ENCODE measurements at regions not wholly inside any gene's neighbourhood (a gene's known extent, or its start where the extent isn't known, plus 50 kb on each side); places are given as distances from the start of the nearest gene placed in this dataset.

DNA sequence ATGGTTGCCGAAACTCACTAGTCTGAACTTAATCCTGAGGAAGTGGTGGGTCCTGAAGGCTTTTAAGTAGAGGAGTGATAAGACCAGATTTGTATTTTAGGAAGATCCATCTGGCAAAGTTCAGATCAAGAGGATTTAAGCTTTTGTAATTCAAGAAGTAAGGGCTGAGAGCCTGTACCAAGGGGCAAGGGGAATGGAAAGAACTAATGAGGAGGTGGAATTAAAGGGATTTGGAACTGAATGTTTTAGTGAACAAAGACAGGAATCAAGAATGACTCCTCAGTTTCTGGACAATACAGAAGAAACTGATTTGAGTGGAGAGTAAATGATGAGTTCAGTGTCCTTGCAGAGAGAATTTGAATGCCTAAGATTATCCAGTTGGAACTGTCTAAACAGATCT is 249.0 kb downstream of the C7orf25 start:
- H3K4me3 ChIP-seq (ENCODE audit: low read length), result no peak overlapping the region
- Mint-ChIP-seq H3K9me3 (peaks cover 27% of the 10 kb centered on the region), H3K27ac (no peak overlapping the region), H3K36me3 (ENCODE audit: low read depth) (no peaks in the 10 kb centered on the region), H3K27me3 (ENCODE audit: insufficient read depth) (no peaks in the 10 kb centered on the region), H3K4me3 (no peak overlapping the region), H3K4me1 (no peaks in the 10 kb centered on the region)
- 67 to 88% methylated on average over 1 of the region's 1 CpG for WGBS, 2 experiments (ENCODE audit: insufficient coverage in 1 of 2, insufficient read length in 1 of 2)
- H3K27ac ChIP-seq (ENCODE audit: low read depth, low read length), result no peak overlapping the region
- TF ChIP-seq, protein P1, sequence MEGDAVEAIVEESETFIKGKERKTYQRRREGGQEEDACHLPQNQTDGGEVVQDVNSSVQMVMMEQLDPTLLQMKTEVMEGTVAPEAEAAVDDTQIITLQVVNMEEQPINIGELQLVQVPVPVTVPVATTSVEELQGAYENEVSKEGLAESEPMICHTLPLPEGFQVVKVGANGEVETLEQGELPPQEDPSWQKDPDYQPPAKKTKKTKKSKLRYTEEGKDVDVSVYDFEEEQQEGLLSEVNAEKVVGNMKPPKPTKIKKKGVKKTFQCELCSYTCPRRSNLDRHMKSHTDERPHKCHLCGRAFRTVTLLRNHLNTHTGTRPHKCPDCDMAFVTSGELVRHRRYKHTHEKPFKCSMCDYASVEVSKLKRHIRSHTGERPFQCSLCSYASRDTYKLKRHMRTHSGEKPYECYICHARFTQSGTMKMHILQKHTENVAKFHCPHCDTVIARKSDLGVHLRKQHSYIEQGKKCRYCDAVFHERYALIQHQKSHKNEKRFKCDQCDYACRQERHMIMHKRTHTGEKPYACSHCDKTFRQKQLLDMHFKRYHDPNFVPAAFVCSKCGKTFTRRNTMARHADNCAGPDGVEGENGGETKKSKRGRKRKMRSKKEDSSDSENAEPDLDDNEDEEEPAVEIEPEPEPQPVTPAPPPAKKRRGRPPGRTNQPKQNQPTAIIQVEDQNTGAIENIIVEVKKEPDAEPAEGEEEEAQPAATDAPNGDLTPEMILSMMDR (conservative IDR thresholded peaks at IDR 0.05), result no peak
- H3K9ac ChIP-seq (ENCODE audit: extremely low read depth, low read length, poor library complexity, severe bottlenecking), result no peak overlapping the region
- H3K27me3 ChIP-seq (ENCODE audit: control insufficient read depth, insufficient read depth, low read length, poor library complexity, severe bottlenecking), result no peaks in the 10 kb centered on the region
- DNase-seq, result no peak
- no peaks in the 10 kb centered on the region for H3K4me1 ChIP-seq (ENCODE audit: control insufficient read depth, insufficient read depth, low read length)
- no peaks in the 10 kb centered on the region for H3K36me3 ChIP-seq (ENCODE audit: control insufficient read depth, insufficient read depth, low read length)
- H3K9me3 ChIP-seq (ENCODE audit: control insufficient read depth, low read length), result peaks cover 23% of the 10 kb centered on the region

DNA sequence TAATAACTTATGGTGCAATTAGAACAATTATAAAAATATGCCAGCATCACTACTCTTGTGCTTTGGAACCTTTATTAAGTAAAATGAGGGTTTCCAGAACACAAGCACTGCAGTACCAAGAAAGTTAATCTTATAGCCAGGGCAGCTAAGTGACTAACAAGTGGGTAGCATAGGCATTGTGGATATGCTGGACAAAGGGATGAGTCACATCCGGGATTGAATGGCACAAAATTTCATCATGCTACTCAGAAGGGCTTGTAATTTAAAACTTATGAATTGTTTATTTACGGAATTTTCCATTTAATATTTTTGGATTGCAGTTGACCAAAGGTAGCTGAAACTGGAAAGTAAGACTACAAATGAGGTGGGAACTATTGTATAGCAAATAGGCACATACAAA is 250.6 kb downstream of the C7orf25 start:
- 91 to 92% methylated on average over 2 of the region's 2 CpGs for WGBS, 2 experiments (ENCODE audit: insufficient coverage in 1 of 2, insufficient read length in 1 of 2)
- H3K27ac Mint-ChIP-seq, result no peak overlapping the region

DNA sequence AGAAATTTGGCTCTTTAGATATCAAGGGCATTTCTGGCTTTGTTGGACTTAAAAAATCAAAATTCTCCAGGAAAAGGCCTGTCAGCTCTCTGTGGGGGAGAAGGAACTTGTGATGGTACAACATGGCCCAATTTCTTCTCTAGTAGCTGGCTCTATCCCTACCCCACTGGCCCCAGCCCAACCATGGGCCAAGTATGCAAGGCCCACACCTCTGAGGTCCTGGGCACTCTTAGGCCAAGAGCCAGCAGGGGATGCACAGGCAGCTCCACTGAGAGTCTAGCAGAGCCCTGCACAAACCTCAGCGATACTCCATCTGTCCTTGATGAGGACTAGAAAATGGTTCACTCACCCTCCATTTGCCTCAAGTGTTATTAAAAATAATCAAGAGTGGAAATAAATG is 261.2 kb downstream of the C7orf25 start:
- H3K4me3 Mint-ChIP-seq, result no peak overlapping the region
- Histone ChIP-seq H3K36me3 (ENCODE audit: control insufficient read depth, insufficient read depth, low read length) (no peaks in the 10 kb centered on the region), H3K9ac (ENCODE audit: extremely low read depth, low read length, poor library complexity, severe bottlenecking) (no peak overlapping the region), H3K27me3 (ENCODE audit: control insufficient read depth, insufficient read depth, low read length, poor library complexity, severe bottlenecking) (no peaks in the 10 kb centered on the region), H3K4me3 (ENCODE audit: low read length) (no peak overlapping the region), H3K27ac (ENCODE audit: low read depth, low read length) (no peak overlapping the region), H3K4me1 (ENCODE audit: control insufficient read depth, insufficient read depth, low read length) (peaks cover 3% of the 10 kb centered on the region), H3K9me3 (ENCODE audit: control insufficient read depth, low read length) (no peaks in the 10 kb centered on the region)
- no peaks in the 10 kb centered on the region for H3K36me3 Mint-ChIP-seq (ENCODE audit: low read depth)
- H3K27ac Mint-ChIP-seq, result no peak overlapping the region
- 0% methylated on average over 1 of the region's 1 CpG for WGBS, 2 experiments (ENCODE audit: insufficient coverage in 1 of 2, insufficient read length in 1 of 2)
- no peak for DNase-seq
- H3K27me3 Mint-ChIP-seq (ENCODE audit: insufficient read depth), result no peaks in the 10 kb centered on the region
- TF ChIP-seq, protein P1 (conservative IDR thresholded peaks at IDR 0.05), result no peak
- H3K4me1 Mint-ChIP-seq, result peaks cover 13% of the 10 kb centered on the region
- H3K9me3 Mint-ChIP-seq, result no peaks in the 10 kb centered on the region

More for the DNA sequence above, 250.6 kb downstream of the C7orf25 start:
- H3K36me3 Mint-ChIP-seq (ENCODE audit: low read depth), result no peaks in the 10 kb centered on the region
- Histone ChIP-seq H3K36me3 (ENCODE audit: control insufficient read depth, insufficient read depth, low read length) (no peaks in the 10 kb centered on the region), H3K4me3 (ENCODE audit: low read length) (no peak overlapping the region), H3K27me3 (ENCODE audit: control insufficient read depth, insufficient read depth, low read length, poor library complexity, severe bottlenecking) (no peaks in the 10 kb centered on the region), H3K4me1 (ENCODE audit: control insufficient read depth, insufficient read depth, low read length) (no peaks in the 10 kb centered on the region), H3K9me3 (ENCODE audit: control insufficient read depth, low read length) (peaks cover 12% of the 10 kb centered on the region), H3K9ac (ENCODE audit: extremely low read depth, low read length, poor library complexity, severe bottlenecking) (no peak overlapping the region), H3K27ac (ENCODE audit: low read depth, low read length) (no peak overlapping the region)
- TF ChIP-seq, protein P1 (conservative IDR thresholded peaks at IDR 0.05), result no peak
- DNase-seq, result no peak
- no peaks in the 10 kb centered on the region for H3K27me3 Mint-ChIP-seq (ENCODE audit: insufficient read depth)
- H3K4me3 Mint-ChIP-seq, result no peak overlapping the region
- H3K9me3 Mint-ChIP-seq, result peaks cover 15% of the 10 kb centered on the region
- no peaks in the 10 kb centered on the region for H3K4me1 Mint-ChIP-seq

Data from endodermal cell (in vitro differentiated cells).